ENCODE measurements at regions not wholly inside any gene's neighbourhood (a gene's known extent, or its start where the extent isn't known, plus 50 kb on each side); places are given as distances from the start of the nearest gene placed in this dataset.
"Not testable (repeated sequence)": the region's sequence is repeated elsewhere in the genome, so short reads cannot be mapped to it uniquely, and the experiment has no call there.

- no peak for DNase-seq
Measured at GRCh38 chr4:160370046-160370445, 1267.2 kb downstream of the RAPGEF2 start.

GRCh38 chr4:160371446-160371845, 1268.6 kb downstream of the RAPGEF2 start:
- no peak for DNase-seq

GRCh38 chr4:160372390-160372789, 1269.5 kb downstream of the RAPGEF2 start:
- no peak for DNase-seq

GRCh38 chr4:160373911-160374310, 1271.0 kb downstream of the RAPGEF2 start:
- no peak for DNase-seq

GRCh38 chr4:160375772-160376452, 1273.0 kb downstream of the RAPGEF2 start:
- DNase-seq: peak; percentile 36

- peak; percentile 35 for DNase-seq
Measured at GRCh38 chr4:160386846-160387245, 1284.0 kb downstream of the RAPGEF2 start.

- no peak for DNase-seq
Measured at GRCh38 chr4:160399826-160400225, 1296.9 kb downstream of the RAPGEF2 start.

- DNase-seq: no peak
Measured at GRCh38 chr4:160403081-160403480, 1300.2 kb downstream of the RAPGEF2 start.

- DNase-seq: no peak
Measured at GRCh38 chr4:160406263-160406825, 1303.5 kb downstream of the RAPGEF2 start.

- DNase-seq: no peak
Measured at GRCh38 chr4:160414496-160414895, 1311.6 kb downstream of the RAPGEF2 start.

GRCh38 chr4:160423879-160424451, 1321.1 kb downstream of the RAPGEF2 start:
- DNase-seq: no peak

- no peak for DNase-seq
Measured at GRCh38 chr4:160426233-160426632, 1323.4 kb downstream of the RAPGEF2 start.

GRCh38 chr4:160450876-160451275, 1348.0 kb downstream of the RAPGEF2 start:
- no peak for DNase-seq

GRCh38 chr4:160481696-160482690, 1379.1 kb downstream of the RAPGEF2 start:
- DNase-seq: not testable (repeated sequence)

- no peak for DNase-seq
Measured at GRCh38 chr4:160485071-160485687, 1382.3 kb downstream of the RAPGEF2 start.

- DNase-seq: no peak
Measured at GRCh38 chr4:160492181-160492580, 1389.3 kb downstream of the RAPGEF2 start.

GRCh38 chr4:160493206-160493605, 1390.3 kb downstream of the RAPGEF2 start:
- no peak for DNase-seq

GRCh38 chr4:160495356-160495755, 1392.5 kb downstream of the RAPGEF2 start:
- no peak for DNase-seq

- no peak for DNase-seq
Measured at GRCh38 chr4:160498211-160498610, 1395.3 kb downstream of the RAPGEF2 start.

- no peak for DNase-seq
Measured at GRCh38 chr4:160505724-160506123, 1402.8 kb downstream of the RAPGEF2 start.

- DNase-seq: no peak
Measured at GRCh38 chr4:160510928-160511327, 1408.0 kb downstream of the RAPGEF2 start.

GRCh38 chr4:160514126-160514525, 1411.2 kb downstream of the RAPGEF2 start:
- no peak for DNase-seq

GRCh38 chr4:160523231-160523630, 1420.4 kb downstream of the RAPGEF2 start:
- DNase-seq: peak; percentile 76

Data from OCI-M1 (cell line).